Left lobe of liver (tissue), 2 donors: ENCODE measurements at regions not wholly inside any gene's neighbourhood (a gene's known extent, or its start where the extent isn't known, plus 50 kb on each side); places are given as distances from the start of the nearest gene placed in this dataset.
"Not testable (repeated sequence)": the region's sequence is repeated elsewhere in the genome, so short reads cannot be mapped to it uniquely, and the experiment has no call there.

Source experiments
- ATAC-seq: fragments of 200-7000 bp; cut with Tn5 transposase; one replicate; pipeline ENCODE4 v1.9.1; 2020; ENCODE audit warnings: mild to moderate bottlenecking, moderate library complexity
- DNase-seq: peaks from one replicate; pipeline ENCODE4 v3.0.0-alpha.2; 2020; ENCODE audit warnings: low spot score
- donor health status: DM: no; HTN: no; CAD: no; lungs with moderate emphysema.
- donor health status: DM: no; HTN: yes; CAD: no.

DNA sequence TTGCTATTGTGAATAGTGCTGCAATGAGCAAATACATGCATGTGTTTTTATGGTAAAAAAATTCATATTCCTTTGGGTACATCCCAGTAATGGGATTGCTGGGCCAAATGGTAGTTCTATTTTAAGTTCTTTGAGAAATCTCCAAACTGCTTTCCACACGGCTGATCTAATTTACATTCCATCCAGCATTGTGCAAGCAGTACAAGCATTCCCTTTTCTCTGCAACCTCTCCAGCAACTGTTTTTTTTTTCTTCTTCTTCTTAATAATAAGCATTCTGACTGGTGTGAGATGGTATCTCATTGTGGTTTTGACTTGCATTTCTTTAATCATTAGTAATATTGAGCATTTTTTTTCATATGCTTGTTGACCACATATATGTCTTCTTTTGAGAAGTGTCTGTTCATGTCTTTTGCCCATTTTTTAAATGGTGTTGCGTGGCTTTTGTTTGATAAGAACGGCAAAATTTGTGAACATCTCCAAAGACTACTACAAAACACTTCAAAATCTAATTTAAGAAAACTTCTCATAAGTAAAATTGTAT, 136.1 kb upstream of the MYO3A start:
- DNase-seq, result no peak
- ATAC-seq, result no peak

- ATAC-seq (no peak), DNase-seq (no peak)
These were observed 129.5 kb upstream of the MYO3A start for GRCh38 chr10:25804505-25804904.

- no peak for ATAC-seq
- no peak for DNase-seq
These were observed 128.0 kb upstream of the MYO3A start for GRCh38 chr10:25805986-25806385.

- DNase-seq (no peak), ATAC-seq (no peak)
These were observed 125.7 kb upstream of the MYO3A start for GRCh38 chr10:25808372-25808771.

DNA sequence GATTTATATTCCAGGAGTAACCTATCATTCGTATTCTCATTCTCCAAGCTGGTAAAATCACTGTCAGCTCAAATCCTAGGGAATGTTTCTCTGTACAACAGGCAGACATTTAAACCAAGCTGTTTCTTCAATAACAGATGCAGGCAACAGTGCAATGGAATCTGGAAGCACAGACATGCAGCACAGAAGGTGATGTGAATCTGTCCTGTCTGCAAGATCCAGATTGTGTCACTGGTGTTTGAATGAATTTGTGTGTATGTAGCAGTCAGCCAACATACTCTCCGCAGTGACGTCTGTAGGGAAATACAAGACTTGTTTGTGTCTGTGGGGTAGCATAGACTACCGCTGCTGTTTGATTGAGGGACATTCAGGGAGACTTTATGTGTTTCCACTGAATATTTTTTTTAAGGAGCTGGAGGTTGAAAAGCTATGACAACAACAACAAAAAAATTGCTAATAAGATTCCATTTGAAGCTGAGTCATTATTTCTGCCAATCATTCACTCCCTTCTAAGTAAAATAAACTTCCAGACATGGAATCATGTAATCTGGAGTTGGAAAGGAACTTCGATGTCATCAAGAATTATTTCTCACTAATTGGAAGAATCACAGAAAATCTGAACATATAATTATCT, 122.9 kb upstream of the MYO3A start:
- DNase-seq, result no peak
- no peak for ATAC-seq

GRCh38 chr10:25813511-25813910, 120.5 kb upstream of the MYO3A start:
- ATAC-seq (no peak), DNase-seq (no peak)

- DNase-seq (no peak), ATAC-seq (no peak)
These were observed 118.8 kb upstream of the MYO3A start for GRCh38 chr10:25815236-25815635.

- no peak for ATAC-seq
- no peak for DNase-seq
These were observed 117.8 kb upstream of the MYO3A start for GRCh38 chr10:25815999-25816768.

GRCh38 chr10:25817200-25817599, 116.8 kb upstream of the MYO3A start:
- no peak for ATAC-seq
- DNase-seq, result no peak

DNA sequence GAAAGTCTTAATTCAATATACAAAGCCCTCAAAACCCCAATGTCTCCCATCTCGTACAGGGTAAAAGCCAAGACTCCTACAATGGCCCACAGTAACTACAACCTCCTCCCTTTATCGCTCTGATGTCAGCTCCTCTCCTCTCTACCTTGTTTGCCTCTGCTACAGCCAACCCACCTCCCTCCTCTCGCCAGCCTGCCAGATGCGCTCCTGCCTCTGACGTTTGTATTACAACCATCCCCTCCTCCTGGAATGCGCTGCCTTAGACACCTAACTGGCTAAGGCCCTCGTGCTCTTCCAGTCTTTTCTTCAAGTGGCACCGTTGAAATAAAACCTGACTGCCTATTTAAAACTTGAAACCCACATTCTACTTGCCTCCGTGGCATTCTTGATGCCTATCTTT, 115.3 kb upstream of the MYO3A start:
- DNase-seq (no peak), ATAC-seq (no peak)

DNA sequence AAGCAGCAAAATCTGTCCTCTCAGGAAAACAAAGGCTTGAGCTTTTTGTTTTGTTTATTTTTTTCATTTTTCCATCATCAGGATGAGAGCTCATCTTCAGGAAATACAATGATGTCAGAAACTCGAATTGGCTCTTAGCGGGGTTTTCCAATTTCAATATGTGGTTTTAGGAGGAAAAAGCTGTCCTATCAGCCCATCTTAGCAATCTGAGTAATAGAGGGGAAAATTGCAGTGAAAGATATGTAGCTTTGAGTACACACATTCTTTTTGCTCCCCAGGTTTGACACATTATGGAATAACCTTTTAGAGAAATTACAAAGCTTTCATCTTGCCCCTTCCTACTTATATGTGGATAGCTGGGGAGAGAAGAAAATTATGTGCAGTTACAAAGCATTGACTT, 113.6 kb upstream of the MYO3A start:
- DNase-seq (no peak), ATAC-seq (no peak)

DNA sequence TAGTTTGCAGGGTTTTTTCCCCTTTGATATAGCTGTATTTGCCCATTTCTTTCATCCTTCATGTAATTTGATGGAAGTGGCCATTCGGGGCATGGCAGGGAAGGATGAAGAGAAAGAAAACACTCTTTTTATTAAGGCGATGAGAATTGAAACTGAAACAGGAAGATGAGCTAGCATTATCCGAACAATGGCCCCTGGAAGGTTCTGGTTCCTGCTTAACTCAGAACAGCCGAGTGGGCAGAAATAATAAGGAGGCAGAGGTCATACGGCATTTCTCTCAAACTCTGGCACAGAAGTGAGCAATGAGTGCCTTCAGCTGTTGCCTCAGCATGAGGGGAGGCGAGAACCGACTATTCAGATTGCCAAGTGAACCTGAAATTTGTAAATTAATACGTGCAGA, 113.2 kb upstream of the MYO3A start:
- DNase-seq (no peak), ATAC-seq (peak; percentile 38)

DNA sequence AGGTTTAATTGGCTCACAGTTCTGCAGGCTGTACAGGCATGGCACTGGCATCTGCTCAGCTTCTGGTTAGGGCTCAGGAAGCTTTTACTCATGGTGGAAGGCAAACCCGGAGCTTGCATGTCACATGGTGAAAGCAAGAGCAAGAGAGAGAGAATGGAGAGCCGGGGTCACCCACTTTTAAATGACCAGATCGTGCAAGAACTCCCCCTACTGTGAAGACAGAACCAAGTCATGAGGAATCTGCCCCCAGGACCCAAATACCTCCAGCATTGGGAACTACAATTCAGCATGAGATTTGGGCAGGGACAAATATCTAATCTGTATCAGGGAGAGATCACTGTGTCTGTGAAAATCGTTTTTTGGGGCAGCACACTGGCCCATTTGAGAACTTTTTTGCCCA, 110.0 kb upstream of the MYO3A start:
- DNase-seq (no peak), ATAC-seq (no peak)

- DNase-seq (no peak), ATAC-seq (no peak)
These were observed 105.6 kb upstream of the MYO3A start for GRCh38 chr10:25828475-25828874.

DNA sequence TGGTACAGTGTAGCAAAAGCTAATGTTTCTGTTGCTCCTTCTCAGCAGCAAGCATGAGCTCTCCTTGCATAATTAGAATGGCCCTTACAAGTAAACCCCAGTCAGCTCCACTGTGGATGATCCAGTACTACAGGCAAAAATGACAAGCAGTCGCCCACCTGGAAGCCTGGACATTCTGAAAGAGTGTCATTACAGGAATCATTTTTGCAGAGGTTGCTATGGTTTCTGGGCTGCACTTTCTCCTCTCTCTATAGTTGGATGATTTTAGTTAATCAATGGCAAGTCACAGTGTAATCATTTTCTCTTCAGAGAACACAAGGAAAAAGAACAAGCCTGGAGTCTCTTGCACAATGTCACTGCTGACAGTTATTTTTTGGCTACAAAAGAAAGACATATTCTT, 102.9 kb upstream of the MYO3A start:
- ATAC-seq (no peak), DNase-seq (no peak)

GRCh38 chr10:25839683-25840082, 94.3 kb upstream of the MYO3A start:
- ATAC-seq, result no peak
- no peak for DNase-seq

DNA sequence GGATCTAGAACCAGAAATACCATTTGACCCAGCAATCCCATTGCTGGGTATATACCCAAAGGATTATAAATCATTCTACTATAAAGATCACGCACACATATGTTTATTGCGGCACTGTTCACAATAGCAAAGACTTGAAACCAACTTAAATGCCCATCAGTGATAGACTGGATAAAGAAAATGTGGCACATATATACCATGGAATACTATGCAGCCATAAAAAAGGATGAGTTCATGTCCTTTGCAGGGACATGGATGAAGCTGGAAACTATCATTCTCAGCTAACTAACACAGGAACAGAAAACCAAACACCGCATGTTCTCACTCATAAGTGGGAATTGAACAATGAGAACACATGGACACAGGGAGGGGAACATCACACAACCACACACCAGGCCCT, 93.2 kb upstream of the MYO3A start:
- DNase-seq, ATAC-seq: not testable (repeated sequence)

DNA sequence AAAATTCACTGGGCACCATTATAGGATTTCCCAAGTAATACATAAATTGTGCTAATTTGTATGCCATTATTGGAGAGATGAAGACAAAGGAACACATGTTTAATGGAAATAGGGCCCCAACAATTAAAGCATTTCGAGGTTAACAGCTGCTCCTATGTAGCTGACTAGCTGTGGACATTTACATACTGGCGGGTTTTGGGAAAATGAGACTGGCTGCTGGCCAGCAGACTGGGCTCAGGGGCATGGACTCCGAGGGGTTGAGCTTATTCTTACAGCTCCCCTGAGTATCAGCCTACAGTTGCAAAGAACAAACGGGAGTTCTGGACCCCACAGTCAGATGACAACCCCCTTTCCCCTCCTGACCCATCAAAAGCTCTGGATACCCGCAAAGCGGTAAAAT, 91.9 kb upstream of the MYO3A start:
- no peak for DNase-seq

GRCh38 chr10:25843551-25844170, 90.4 kb upstream of the MYO3A start:
- no peak for ATAC-seq

More for the DNA sequence above, 91.9 kb upstream of the MYO3A start:
- no peak for ATAC-seq

DNA sequence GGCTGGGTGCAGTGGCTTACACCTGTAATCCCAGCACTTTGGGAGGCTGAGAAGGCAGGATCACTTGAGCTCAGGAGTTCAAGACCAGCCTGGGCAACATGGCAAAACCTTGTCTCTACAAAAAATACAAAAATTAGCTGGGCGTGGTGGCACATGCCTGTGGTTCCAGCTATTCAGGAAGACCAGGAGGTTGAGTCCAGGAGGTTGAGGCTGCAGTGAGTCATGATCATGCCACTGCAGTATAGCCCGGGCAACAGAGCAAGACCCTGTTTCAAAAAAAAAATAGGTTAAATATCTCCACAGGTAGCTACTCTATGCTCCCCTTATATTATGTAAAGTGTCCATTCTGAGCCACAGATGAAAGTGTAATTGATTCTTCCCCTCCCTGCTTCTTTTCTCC, 89.3 kb upstream of the MYO3A start:
- DNase-seq, ATAC-seq: not testable (repeated sequence)

More at GRCh38 chr10:25843551-25844170, 90.4 kb upstream of the MYO3A start:
- no peak for DNase-seq

GRCh38 chr10:25849268-25849667, 84.8 kb upstream of the MYO3A start:
- no peak for ATAC-seq
- no peak for DNase-seq

DNA sequence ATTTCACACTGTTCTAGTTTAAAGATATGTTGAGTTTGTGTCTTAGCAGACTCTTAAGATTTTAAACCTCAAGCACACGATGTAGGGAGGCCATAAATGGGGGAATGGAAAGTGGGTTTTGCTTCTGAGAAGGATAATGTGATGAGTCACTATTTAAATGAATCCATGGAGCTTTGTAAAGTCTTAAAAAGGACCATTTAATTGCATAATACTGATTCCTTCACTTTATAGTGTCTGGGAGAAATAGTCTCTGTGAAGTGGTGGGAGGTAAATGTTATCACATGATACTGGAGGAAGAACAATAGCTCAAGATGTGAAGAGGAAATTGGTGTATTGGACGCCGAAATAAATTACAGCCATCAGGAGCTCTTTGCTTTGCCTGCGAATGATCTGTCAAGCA, 84.0 kb upstream of the MYO3A start:
- DNase-seq (no peak), ATAC-seq (no peak)
